ENCODE measurements at regions not wholly inside any gene's neighbourhood (a gene's known extent, or its start where the extent isn't known, plus 50 kb on each side); places are given as distances from the start of the nearest gene placed in this dataset.
A peak's percentile ranks its signal among the peaks of the same experiment; 100 is the strongest.

- DNase-seq = no peak
Observed at GRCh38 chr11:19661827-19662226, 50.8 kb upstream of the NAV2 start.

- DNase-seq = no peak
Observed at GRCh38 chr11:19660076-19660475, 52.6 kb upstream of the NAV2 start.

GRCh38 chr11:19659529-19659928 is 53.1 kb upstream of the NAV2 start:
- DNase-seq = no peak

- no peak for DNase-seq
Observed at GRCh38 chr11:19658344-19658743, 54.3 kb upstream of the NAV2 start.

- no peak for DNase-seq
Observed at GRCh38 chr11:19656140-19656541, 56.5 kb upstream of the NAV2 start.

- no peak for DNase-seq
Observed at GRCh38 chr11:19652623-19653375, 59.8 kb upstream of the NAV2 start.

- no peak for DNase-seq
Observed at GRCh38 chr11:19651653-19652052, 61.0 kb upstream of the NAV2 start.

- no peak for DNase-seq
Observed at GRCh38 chr11:19651028-19651427, 61.6 kb upstream of the NAV2 start.

- no peak for DNase-seq
Observed at GRCh38 chr11:19650467-19650866, 62.2 kb upstream of the NAV2 start.

- DNase-seq = no peak
Observed at GRCh38 chr11:19649751-19650150, 62.9 kb upstream of the NAV2 start.

GRCh38 chr11:19648321-19648720 is 64.3 kb upstream of the NAV2 start:
- no peak for DNase-seq

- DNase-seq = no peak
Observed at GRCh38 chr11:19647816-19648215, 64.8 kb upstream of the NAV2 start.

- no peak for DNase-seq
Observed at GRCh38 chr11:19646921-19647320, 65.7 kb upstream of the NAV2 start.

GRCh38 chr11:19646308-19646707 is 66.3 kb upstream of the NAV2 start:
- no peak for DNase-seq

- no peak for DNase-seq
Observed at GRCh38 chr11:19644316-19644715, 68.3 kb upstream of the NAV2 start.

GRCh38 chr11:19642185-19643158 is 70.2 kb upstream of the NAV2 start:
- no peak for DNase-seq

GRCh38 chr11:19639603-19640105 is 73.0 kb upstream of the NAV2 start:
- DNase-seq = no peak

GRCh38 chr11:19635332-19635731 is 77.3 kb upstream of the NAV2 start:
- DNase-seq = no peak

GRCh38 chr11:19633276-19633675 is 79.4 kb upstream of the NAV2 start:
- DNase-seq = peak; percentile 63

- no peak for DNase-seq
Observed at GRCh38 chr11:19632499-19632834, 80.2 kb upstream of the NAV2 start.

- DNase-seq = no peak
Observed at GRCh38 chr11:19631712-19632498, 80.7 kb upstream of the NAV2 start.

- no peak for DNase-seq
Observed at GRCh38 chr11:19628018-19628417, 84.6 kb upstream of the NAV2 start.

- no peak for DNase-seq
Observed at GRCh38 chr11:19627566-19627965, 85.1 kb upstream of the NAV2 start.

Measured in NCI-H1092 treated with DMSO at 0.1 percent for 48 hours (cell line).